K562 (cell line): ENCODE measurements at regions not wholly inside any gene's neighbourhood (a gene's known extent, or its start where the extent isn't known, plus 50 kb on each side); places are given as distances from the start of the nearest gene placed in this dataset.

Experiments used
- ATF3 ChIP-seq, 2 experiments: fragments of 450-650 bp in 1 of 2; sonication (generic) in 1 of 2; formaldehyde crosslinking in 1 of 2; IDR thresholded peaks in 1 of 2; conservative IDR thresholded peaks in 1 of 2; 2 replicates each; pipeline versions ENCODE4 v1.6.1 to v1.8.1; 2016 to 2023; ENCODE audit warnings: mild to moderate bottlenecking in 2 of 2, moderate library complexity in 2 of 2, inconsistent platforms in 1 of 2, missing genetic modification reagents in 1 of 2
- EWSR1 ChIP-seq: fragments of 450-650 bp; IDR thresholded peaks from 2 replicates; pipeline ENCODE4 v1.6.1; 2018; ENCODE audit warnings: borderline replicate concordance, mild to moderate bottlenecking, low read depth, moderate library complexity; ENCODE audit not compliant: partially characterized antibody
- HNRNPUL1 ChIP-seq: fragments of 200-400 bp; formaldehyde crosslinking; IDR thresholded peaks from 2 replicates; pipeline ENCODE4 v1.6.1; 2017; ENCODE audit warnings: low read length
- MAFK ChIP-seq: IDR thresholded peaks from 2 replicates; pipeline ENCODE4 v1.6.1; 2011; ENCODE audit warnings: low read length, improper control_type of control experiment
- NR1H2 ChIP-seq: sonication (generic); formaldehyde crosslinking; IDR thresholded peaks from 2 replicates; pipeline ENCODE4 v1.4.0; 2020; ENCODE audit warnings: mild to moderate bottlenecking, missing genetic modification reagents
- ZNF253 ChIP-seq: fragments of 250-450 bp; sonication (Bioruptor Pico); conservative IDR thresholded peaks from 2 replicates; pipeline ENCODE4 v1.6.1; 2021; ENCODE audit warnings: mild to moderate bottlenecking

GRCh38 chr13:79612604-79613003, 131.6 kb downstream of the NDFIP2 start:
- no peak for TF ChIP-seq MAFK
- TF ChIP-seq NR1H2 (CRISPR knock-in tag), result no peak
- no peak for TF ChIP-seq ZNF253 (CRISPR knock-in tag)
- no peak for TF ChIP-seq EWSR1
- no peak for TF ChIP-seq ATF3 (IDR thresholded peaks at IDR 0.05)
- no peak for TF ChIP-seq ATF3 (CRISPR knock-in tag; conservative IDR thresholded peaks at IDR 0.05)
- TF ChIP-seq HNRNPUL1, result no peak
